ENCODE measurements at regions not wholly inside any gene's neighbourhood (a gene's known extent, or its start where the extent isn't known, plus 50 kb on each side); places are given as distances from the start of the nearest gene placed in this dataset.

DNA sequence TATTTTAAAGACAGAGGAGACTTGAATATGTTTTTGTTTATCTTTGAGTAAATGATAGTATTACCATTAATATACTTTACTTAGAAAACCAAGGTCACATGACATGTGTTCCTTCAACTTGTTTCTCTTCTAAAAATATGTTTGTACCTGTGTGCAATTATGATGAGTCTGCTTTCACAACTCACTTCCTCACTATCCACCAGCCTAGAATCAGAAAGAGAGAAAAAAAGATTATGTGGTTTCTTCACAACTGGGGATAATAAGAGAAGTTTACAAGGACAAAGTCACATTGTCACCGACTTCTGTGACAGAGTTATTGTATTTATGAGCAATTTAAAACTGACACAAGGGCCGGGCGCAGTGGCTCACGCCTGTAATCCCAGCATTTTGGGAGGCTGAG lies 1112.1 kb downstream of the RPA4 start:
- Histone ChIP-seq H3K36me3 (ENCODE audit: low read depth) (no peaks in the 10 kb centered on the region), H3K4me1 (ENCODE audit: low read depth) (no peaks in the 10 kb centered on the region), H3K4me3 (no peak overlapping the region), H3K9me3 (no peaks in the 10 kb centered on the region)
- intact Hi-C loops (cut with DNase I, micrococcal nuclease): no loop called here
- no peak for DNase-seq
- no peak for ATAC-seq
- no peak for TF ChIP-seq CTCF (IDR thresholded peaks at IDR 0.05)

DNA sequence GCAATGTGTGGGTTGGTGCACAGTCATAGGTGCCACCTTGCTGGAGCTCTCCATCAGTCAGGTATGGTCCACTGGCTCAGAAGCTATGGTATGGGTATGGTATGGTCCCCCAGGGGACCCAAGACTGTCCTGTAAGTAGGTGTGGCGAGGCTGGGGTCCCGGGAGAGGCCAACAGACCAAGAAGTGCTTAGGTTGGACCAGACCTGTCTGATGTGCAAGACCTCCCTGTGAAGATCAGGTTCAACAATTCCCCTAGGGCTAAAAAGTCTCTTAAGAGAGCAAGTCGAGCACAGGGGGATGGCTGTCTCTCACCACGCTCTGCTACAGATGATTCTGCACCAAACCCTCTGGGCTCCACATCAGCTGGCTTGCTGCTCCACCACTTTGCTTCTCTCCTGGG lies 1145.0 kb downstream of the RPA4 start:
- Histone ChIP-seq H3K9me3 (no peaks in the 10 kb centered on the region), H3K36me3 (ENCODE audit: low read depth) (no peaks in the 10 kb centered on the region), H3K4me3 (no peak overlapping the region), H3K4me1 (ENCODE audit: low read depth) (no peaks in the 10 kb centered on the region)
- DNase-seq (no peak), ATAC-seq (no peak)
- TF ChIP-seq CTCF (IDR thresholded peaks at IDR 0.05): no peak
- intact Hi-C loops (cut with DNase I, micrococcal nuclease): no loop called here

GRCh38 chrX:98029861-98030260 lies 1146.2 kb downstream of the RPA4 start:
- intact Hi-C loops (cut with DNase I, micrococcal nuclease): no loop called here
- no peak for DNase-seq
- Histone ChIP-seq H3K4me1 (ENCODE audit: low read depth) (no peaks in the 10 kb centered on the region), H3K9me3 (no peaks in the 10 kb centered on the region), H3K4me3 (no peak overlapping the region), H3K36me3 (ENCODE audit: low read depth) (no peaks in the 10 kb centered on the region)
- ATAC-seq: no peak
- TF ChIP-seq CTCF (IDR thresholded peaks at IDR 0.05): no peak

DNA sequence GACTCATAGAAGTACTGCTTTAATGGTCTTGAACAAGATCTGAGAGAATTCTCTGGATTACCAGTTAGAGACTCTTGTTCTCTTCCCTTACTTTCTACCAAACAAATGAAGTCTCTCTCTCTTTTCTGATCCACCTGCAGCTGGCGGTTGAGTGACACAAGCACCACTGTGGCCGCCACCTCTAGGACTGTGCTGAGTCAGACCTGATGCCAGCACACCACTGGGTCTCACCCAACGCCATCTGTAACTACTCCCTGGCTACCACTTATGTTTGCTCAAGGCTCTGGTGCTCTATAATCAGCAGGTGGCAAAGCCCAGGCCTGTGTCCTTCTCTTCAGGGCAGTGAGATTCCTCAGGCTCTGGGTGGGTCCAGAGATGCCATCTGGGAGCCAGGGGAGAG lies 1173.5 kb downstream of the RPA4 start:
- no peak overlapping the region for H3K4me3 ChIP-seq
- DNase-seq (no peak), ATAC-seq (no peak)
- no peaks in the 10 kb centered on the region for H3K4me1 ChIP-seq (ENCODE audit: low read depth)
- no peaks in the 10 kb centered on the region for H3K36me3 ChIP-seq (ENCODE audit: low read depth)
- no peaks in the 10 kb centered on the region for H3K9me3 ChIP-seq
- TF ChIP-seq CTCF (IDR thresholded peaks at IDR 0.05): no peak
- intact Hi-C loops (cut with DNase I, micrococcal nuclease): no loop called here

- Histone ChIP-seq H3K4me3 (no peak overlapping the region), H3K9me3 (no peaks in the 10 kb centered on the region), H3K36me3 (ENCODE audit: low read depth) (no peaks in the 10 kb centered on the region), H3K4me1 (ENCODE audit: low read depth) (no peaks in the 10 kb centered on the region)
- no peak for TF ChIP-seq CTCF (IDR thresholded peaks at IDR 0.05)
- intact Hi-C loops (cut with DNase I, micrococcal nuclease): no loop called here
- no peak for ATAC-seq
- DNase-seq: no peak
Observed at GRCh38 chrX:98065151-98065550, 1181.4 kb downstream of the RPA4 start.

DNA sequence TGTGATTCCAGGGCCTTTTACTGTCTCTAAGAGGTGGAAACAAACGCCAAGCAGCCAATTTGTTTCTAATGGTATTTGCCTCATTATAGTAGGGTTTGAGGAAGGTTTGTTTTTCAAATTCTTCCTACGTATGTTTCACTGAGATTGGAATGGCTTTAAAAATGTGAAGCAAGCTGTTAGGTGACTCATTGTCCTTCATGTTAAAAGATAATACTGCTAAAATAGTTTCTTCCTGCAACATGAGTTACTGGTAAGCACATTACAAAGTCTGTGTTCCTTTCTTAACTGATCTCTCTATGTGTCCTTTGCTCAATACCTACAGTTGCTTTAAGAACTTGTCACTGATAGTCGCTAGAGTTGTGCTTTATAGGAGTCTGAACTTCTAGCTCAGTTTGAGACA lies 1183.9 kb downstream of the RPA4 start:
- Histone ChIP-seq H3K4me3 (no peak overlapping the region), H3K4me1 (ENCODE audit: low read depth) (no peaks in the 10 kb centered on the region), H3K9me3 (no peaks in the 10 kb centered on the region), H3K36me3 (ENCODE audit: low read depth) (no peaks in the 10 kb centered on the region)
- ATAC-seq: no peak
- no peak for TF ChIP-seq CTCF (IDR thresholded peaks at IDR 0.05)
- DNase-seq: no peak
- intact Hi-C loops (cut with DNase I, micrococcal nuclease): no loop called here
